AG04449 (cell line): ENCODE measurements at regions not wholly inside any gene's neighbourhood (a gene's known extent, or its start where the extent isn't known, plus 50 kb on each side); places are given as distances from the start of the nearest gene placed in this dataset.

Source experiments
- CTCF ChIA-PET: fragments of 350-600 bp; formaldehyde crosslinking; extraction: SDS; loops from one replicate; lab custom pipeline; 2021; ENCODE audit warnings: antibody characterized with exemption; lab: Yijun Ruan, JAX
- POLR2A ChIA-PET: fragments of 400-600, 350-600 bp; formaldehyde crosslinking; extraction: SDS; loops from one replicate; lab custom pipeline; 2020; ENCODE audit warnings: antibody characterized with exemption, inconsistent platforms; lab: Yijun Ruan, JAX
- DNase-seq: peaks from one replicate; pipeline ENCODE4 v3.0.0-alpha.2; 2010; ENCODE audit warnings: low read depth, low spot score
- H3K4me3 ChIP-seq: 2 replicates; pipeline ENCODE4 v1.5.1; 2011; ENCODE audit warnings: low read depth, mild to moderate bottlenecking, control low read depth, low read length
- CTCF ChIP-seq: IDR thresholded peaks from one replicate; pipeline ENCODE4 v1.5.1; 2011; ENCODE audit warnings: mild to moderate bottlenecking, moderate library complexity, low read length, control low read depth, inconsistent platforms; ENCODE audit not compliant: insufficient read depth; ENCODE audit errors: missing control alignments

- ChIA-PET CTCF (no interaction called here), POLR2A (no interaction called here)
- DNase-seq: no peak
- no peak overlapping the region for H3K4me3 ChIP-seq
- no peak for TF ChIP-seq CTCF
Observed at GRCh38 chr10:28778524-28778923, 101.2 kb downstream of the BAMBI start.

- DNase-seq: no peak
- CTCF ChIA-PET: no interaction called here
- POLR2A ChIA-PET: no interaction called here
- no peak for TF ChIP-seq CTCF
- H3K4me3 ChIP-seq: no peak overlapping the region
Observed at GRCh38 chr10:28781296-28781695, 104.0 kb downstream of the BAMBI start.

GRCh38 chr10:28783087-28783486, 105.8 kb downstream of the BAMBI start:
- ChIA-PET CTCF (interaction anchor here (1.3 kb wide), 1 partner anchor 9 kb away, joined by 3 read pairs; no protein-coding TSS in a partner anchor), POLR2A (no interaction called here)
- no peak for TF ChIP-seq CTCF
- no peak for DNase-seq
- no peak overlapping the region for H3K4me3 ChIP-seq

- ChIA-PET POLR2A (no interaction called here), CTCF (interaction anchor here (0.8 kb wide), 1 partner anchor 103 kb away, joined by 3 read pairs; no protein-coding TSS in a partner anchor)
- no peak for DNase-seq
- TF ChIP-seq CTCF: no peak
- no peak overlapping the region for H3K4me3 ChIP-seq
Observed at GRCh38 chr10:28785018-28785417, 107.7 kb downstream of the BAMBI start.

- ChIA-PET CTCF (no interaction called here), POLR2A (no interaction called here)
- no peak for TF ChIP-seq CTCF
- DNase-seq: no peak
- H3K4me3 ChIP-seq: no peak overlapping the region
Observed at GRCh38 chr10:28788252-28788651, 110.9 kb downstream of the BAMBI start.

- no peak overlapping the region for H3K4me3 ChIP-seq
- ChIA-PET POLR2A (no interaction called here), CTCF (no interaction called here)
- no peak for DNase-seq
- no peak for TF ChIP-seq CTCF
Observed at GRCh38 chr10:28788762-28789161, 111.4 kb downstream of the BAMBI start.
